AG09309 (cell line): ENCODE measurements at regions not wholly inside any gene's neighbourhood (a gene's known extent, or its start where the extent isn't known, plus 50 kb on each side); places are given as distances from the start of the nearest gene placed in this dataset.

Experiments
- DNase-seq: peaks from one replicate; pipeline ENCODE4 v3.0.0-alpha.2; 2010; ENCODE audit warnings: low read depth
- H3K4me3 ChIP-seq: 2 replicates; pipeline ENCODE4 v1.5.1; 2011; ENCODE audit warnings: mild to moderate bottlenecking, low read depth, low read length, moderate library complexity; ENCODE audit not compliant: control insufficient read depth
- CTCF ChIP-seq: IDR thresholded peaks from 2 replicates; pipeline ENCODE4 v1.5.1; 2011; ENCODE audit warnings: mild to moderate bottlenecking, low read depth, low read length, inconsistent platforms; ENCODE audit not compliant: insufficient read depth, control insufficient read depth; ENCODE audit errors: missing control alignments

- H3K4me3 ChIP-seq = no peak overlapping the region
- TF ChIP-seq CTCF = no peak
- no peak for DNase-seq
Observed at GRCh38 chr6:15980801-15981200, 148.1 kb upstream of the MYLIP start.

GRCh38 chr6:15978426-15978825 is 150.5 kb upstream of the MYLIP start:
- TF ChIP-seq CTCF = no peak
- no peak overlapping the region for H3K4me3 ChIP-seq

GRCh38 chr6:15977050-15977449 is 151.8 kb upstream of the MYLIP start:
- DNase-seq = no peak
- H3K4me3 ChIP-seq = no peak overlapping the region
- no peak for TF ChIP-seq CTCF

More at GRCh38 chr6:15978426-15978825, 150.5 kb upstream of the MYLIP start:
- no peak for DNase-seq

- H3K4me3 ChIP-seq = no peak overlapping the region
- DNase-seq = no peak
- no peak for TF ChIP-seq CTCF
Observed at GRCh38 chr6:15974817-15975216, 154.1 kb upstream of the MYLIP start.

GRCh38 chr6:15970517-15970916 is 158.4 kb upstream of the MYLIP start:
- H3K4me3 ChIP-seq = no peak overlapping the region
- no peak for DNase-seq
- TF ChIP-seq CTCF = no peak

GRCh38 chr6:15969236-15969778 is 159.6 kb upstream of the MYLIP start:
- DNase-seq = no peak
- H3K4me3 ChIP-seq = no peak overlapping the region
- no peak for TF ChIP-seq CTCF

- no peak for TF ChIP-seq CTCF
- DNase-seq = no peak
- H3K4me3 ChIP-seq = no peak overlapping the region
Observed at GRCh38 chr6:15968519-15968918, 160.4 kb upstream of the MYLIP start.
